ENCODE measurements at regions not wholly inside any gene's neighbourhood (a gene's known extent, or its start where the extent isn't known, plus 50 kb on each side); places are given as distances from the start of the nearest gene placed in this dataset.

GRCh38 chr2:96436416-96436815, 68.7 kb downstream of the NEURL3 start:
- TF ChIP-seq EZH2 (IDR thresholded peaks at IDR 0.05) = no peak
- TF ChIP-seq, protein P1, sequence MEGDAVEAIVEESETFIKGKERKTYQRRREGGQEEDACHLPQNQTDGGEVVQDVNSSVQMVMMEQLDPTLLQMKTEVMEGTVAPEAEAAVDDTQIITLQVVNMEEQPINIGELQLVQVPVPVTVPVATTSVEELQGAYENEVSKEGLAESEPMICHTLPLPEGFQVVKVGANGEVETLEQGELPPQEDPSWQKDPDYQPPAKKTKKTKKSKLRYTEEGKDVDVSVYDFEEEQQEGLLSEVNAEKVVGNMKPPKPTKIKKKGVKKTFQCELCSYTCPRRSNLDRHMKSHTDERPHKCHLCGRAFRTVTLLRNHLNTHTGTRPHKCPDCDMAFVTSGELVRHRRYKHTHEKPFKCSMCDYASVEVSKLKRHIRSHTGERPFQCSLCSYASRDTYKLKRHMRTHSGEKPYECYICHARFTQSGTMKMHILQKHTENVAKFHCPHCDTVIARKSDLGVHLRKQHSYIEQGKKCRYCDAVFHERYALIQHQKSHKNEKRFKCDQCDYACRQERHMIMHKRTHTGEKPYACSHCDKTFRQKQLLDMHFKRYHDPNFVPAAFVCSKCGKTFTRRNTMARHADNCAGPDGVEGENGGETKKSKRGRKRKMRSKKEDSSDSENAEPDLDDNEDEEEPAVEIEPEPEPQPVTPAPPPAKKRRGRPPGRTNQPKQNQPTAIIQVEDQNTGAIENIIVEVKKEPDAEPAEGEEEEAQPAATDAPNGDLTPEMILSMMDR (IDR thresholded peaks at IDR 0.05) = no peak

Measured in neural progenitor cell (in vitro differentiated cells).